ENCODE measurements at regions not wholly inside any gene's neighbourhood (a gene's known extent, or its start where the extent isn't known, plus 50 kb on each side); places are given as distances from the start of the nearest gene placed in this dataset.

DNA sequence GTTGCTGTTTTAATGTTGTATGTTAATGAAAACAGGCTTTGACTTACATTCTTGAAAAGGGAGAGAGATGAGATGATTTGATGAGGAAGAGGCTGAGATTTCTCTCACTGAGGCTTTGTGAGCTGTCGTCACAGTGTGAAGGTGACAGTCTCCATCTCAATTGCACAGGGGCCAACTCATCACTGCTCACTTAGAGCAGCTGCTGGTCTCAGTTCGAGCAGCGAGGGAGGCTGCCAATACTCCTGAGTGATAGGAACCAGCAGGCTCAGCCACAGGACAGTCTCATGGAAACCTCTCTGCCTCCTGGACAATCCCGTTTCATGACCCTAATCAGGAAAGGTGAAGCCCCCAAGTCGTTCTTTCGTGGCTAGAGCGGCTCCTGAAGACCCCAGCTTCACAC, 170.7 kb upstream of the SOX11 start:
- TF ChIP-seq, protein P1, sequence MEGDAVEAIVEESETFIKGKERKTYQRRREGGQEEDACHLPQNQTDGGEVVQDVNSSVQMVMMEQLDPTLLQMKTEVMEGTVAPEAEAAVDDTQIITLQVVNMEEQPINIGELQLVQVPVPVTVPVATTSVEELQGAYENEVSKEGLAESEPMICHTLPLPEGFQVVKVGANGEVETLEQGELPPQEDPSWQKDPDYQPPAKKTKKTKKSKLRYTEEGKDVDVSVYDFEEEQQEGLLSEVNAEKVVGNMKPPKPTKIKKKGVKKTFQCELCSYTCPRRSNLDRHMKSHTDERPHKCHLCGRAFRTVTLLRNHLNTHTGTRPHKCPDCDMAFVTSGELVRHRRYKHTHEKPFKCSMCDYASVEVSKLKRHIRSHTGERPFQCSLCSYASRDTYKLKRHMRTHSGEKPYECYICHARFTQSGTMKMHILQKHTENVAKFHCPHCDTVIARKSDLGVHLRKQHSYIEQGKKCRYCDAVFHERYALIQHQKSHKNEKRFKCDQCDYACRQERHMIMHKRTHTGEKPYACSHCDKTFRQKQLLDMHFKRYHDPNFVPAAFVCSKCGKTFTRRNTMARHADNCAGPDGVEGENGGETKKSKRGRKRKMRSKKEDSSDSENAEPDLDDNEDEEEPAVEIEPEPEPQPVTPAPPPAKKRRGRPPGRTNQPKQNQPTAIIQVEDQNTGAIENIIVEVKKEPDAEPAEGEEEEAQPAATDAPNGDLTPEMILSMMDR (IDR thresholded peaks at IDR 0.05), result no peak
- no peak for TF ChIP-seq POLR2A (IDR thresholded peaks at IDR 0.05)
- DNase-seq (ENCODE audit: low spot score in 2 of 2), result no peak
- intact Hi-C loops (cut with DNase I; ENCODE audit: low total_unique reads), result no loop called here
- no peak overlapping the region for H3K4me3 ChIP-seq (ENCODE audit: low read depth, poor library complexity, severe bottlenecking)
- WGBS, 2 donors, result 73 to 75% methylated on average over 7 of the region's 7 CpGs

DNA sequence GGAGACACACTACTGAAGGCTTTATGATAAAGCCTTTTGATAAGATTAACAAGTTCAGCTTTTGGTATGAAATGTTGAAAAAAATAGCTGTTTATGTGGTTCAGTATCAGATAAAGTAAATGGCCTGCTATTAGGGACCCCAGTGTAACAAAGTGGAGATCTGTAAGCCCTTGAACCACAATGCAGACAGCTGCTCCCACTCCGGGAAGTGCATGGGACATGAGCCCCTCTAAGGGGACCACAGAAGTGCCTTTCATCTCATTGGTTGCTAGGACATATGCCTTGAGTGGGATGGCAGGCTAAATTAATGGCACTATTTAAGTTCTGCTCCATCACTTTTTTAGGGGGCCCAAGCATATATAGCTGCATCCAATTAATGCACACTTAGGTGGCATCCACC, 167.6 kb upstream of the SOX11 start:
- H3K4me3 ChIP-seq (ENCODE audit: low read depth, poor library complexity, severe bottlenecking), result no peak overlapping the region
- TF ChIP-seq, protein P1 (IDR thresholded peaks at IDR 0.05), result no peak
- no peak for TF ChIP-seq POLR2A (IDR thresholded peaks at IDR 0.05)
- DNase-seq (ENCODE audit: low spot score in 2 of 2), result no peak
- WGBS, 2 donors, result 83 to 86% methylated on average over 1 of the region's 1 CpG
- intact Hi-C loops (cut with DNase I; ENCODE audit: low total_unique reads), result no loop called here

DNA sequence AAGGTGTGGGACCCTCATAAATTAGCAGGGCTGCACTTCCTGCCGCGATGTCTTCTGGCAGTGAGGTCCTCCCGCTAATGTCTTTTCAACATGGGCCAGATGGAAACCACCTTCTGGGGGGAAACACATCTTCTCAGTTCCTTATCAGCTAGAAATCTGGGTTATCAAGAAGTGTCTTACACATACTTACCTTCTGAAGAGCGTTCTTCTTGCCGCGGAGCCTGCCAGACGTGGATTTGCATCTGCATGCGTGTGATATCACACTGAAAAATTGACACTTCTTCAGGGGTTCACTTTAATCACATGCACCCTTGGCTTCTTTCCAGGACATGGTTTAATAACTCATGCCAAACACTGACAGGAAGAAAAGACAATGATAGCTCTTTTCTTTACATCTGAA, 163.5 kb upstream of the SOX11 start:
- DNase-seq (ENCODE audit: low spot score in 2 of 2), result no peak
- H3K4me3 ChIP-seq (ENCODE audit: low read depth, poor library complexity, severe bottlenecking), result no peak overlapping the region
- intact Hi-C loops (cut with DNase I; ENCODE audit: low total_unique reads), result no loop called here
- TF ChIP-seq, protein P1 (IDR thresholded peaks at IDR 0.05), result no peak
- TF ChIP-seq POLR2A (IDR thresholded peaks at IDR 0.05), result no peak
- 31 to 47% methylated on average over 8 of the region's 8 CpGs for WGBS, 2 donors

DNA sequence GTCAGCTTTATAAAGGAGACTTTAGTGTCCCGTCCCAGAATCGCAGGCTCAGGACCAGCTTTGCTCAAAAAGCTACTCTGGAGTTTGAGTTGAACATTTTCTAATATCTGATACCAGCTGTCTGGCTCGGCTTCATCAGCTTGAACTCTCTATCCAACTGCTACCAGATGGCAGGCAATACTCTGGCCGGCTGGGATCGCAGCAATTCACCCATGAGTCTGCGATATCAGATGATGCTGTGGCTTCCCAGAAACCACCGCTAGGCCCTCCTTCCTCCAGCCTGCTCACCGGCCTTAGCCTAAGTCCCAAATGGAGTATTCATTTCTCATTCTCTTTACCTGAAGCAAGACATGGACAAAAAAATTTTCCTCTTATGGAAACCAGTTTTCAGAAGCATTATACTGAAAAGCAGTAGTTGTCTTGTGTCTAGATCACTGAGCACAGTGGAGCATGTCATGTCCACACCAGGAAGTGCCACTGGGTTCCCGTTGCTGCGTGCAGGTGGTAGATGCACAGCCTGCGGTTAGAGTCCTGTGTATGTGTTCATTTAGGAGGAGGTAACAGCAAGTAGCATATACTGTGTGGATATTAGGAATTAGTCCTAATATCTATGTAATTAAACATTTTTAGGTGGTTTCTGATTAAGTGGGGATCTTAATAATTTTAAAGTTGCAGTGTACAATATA, 162.0 kb upstream of the SOX11 start:
- intact Hi-C loops (cut with DNase I; ENCODE audit: low total_unique reads), result no loop called here
- TF ChIP-seq, protein P1 (IDR thresholded peaks at IDR 0.05), result no peak
- H3K4me3 ChIP-seq (ENCODE audit: low read depth, poor library complexity, severe bottlenecking), result no peak overlapping the region
- WGBS, 2 donors, result 72 to 79% methylated on average over 11 of the region's 11 CpGs
- no peak for DNase-seq (ENCODE audit: low spot score in 2 of 2)

DNA sequence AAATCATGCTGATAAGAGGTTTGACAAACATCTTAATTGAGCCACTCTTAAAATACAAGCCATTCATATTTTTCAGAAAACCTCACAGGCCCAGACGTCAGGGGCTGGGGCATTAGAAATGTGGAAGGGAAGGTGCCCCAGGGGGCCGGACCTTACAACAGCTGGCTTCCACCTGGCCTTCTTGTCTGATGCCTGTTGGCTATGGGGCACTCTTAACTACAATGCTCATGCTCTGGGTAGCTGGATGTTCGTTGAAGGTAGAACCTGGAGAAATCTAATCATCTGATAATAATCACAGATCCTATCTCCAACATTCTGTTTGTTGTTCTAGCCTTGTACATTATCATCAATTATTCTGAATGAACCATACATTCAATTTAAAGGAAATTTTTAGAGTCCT, 156.9 kb upstream of the SOX11 start:
- no peak overlapping the region for H3K4me3 ChIP-seq (ENCODE audit: low read depth, poor library complexity, severe bottlenecking)
- intact Hi-C loops (cut with DNase I; ENCODE audit: low total_unique reads), result no loop called here
- TF ChIP-seq POLR2A (IDR thresholded peaks at IDR 0.05), result no peak
- TF ChIP-seq, protein P1 (IDR thresholded peaks at IDR 0.05), result no peak
- WGBS, 2 donors, result 62 to 68% methylated on average over 3 of the region's 3 CpGs
- no peak for DNase-seq (ENCODE audit: low spot score in 2 of 2)

DNA sequence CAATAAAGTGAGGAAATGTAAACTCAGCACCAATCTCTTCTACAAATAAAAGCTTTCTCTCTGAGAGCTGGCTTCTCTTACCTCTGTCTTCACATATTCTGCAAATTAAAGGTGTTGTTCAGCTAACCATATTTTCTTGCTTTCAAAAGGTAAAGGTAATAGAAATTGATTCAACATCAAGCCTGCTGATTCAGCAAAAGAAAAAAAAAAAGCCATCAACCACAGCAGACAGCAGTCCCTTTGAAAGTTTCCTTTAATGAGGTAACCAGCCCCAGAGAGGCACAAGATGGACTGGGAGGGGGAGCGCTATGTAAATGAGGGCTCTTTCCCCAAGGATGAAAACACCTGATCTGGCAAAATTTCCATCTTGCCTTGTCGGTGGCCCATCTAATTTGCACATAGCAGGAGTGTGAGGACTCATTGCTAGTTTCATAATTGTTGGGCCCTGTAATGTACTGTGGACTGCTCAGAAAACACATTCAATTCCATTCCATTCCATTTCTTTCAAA, 154.9 kb upstream of the SOX11 start:
- intact Hi-C loops (cut with DNase I; ENCODE audit: low total_unique reads), result no loop called here
- no peak for TF ChIP-seq POLR2A (IDR thresholded peaks at IDR 0.05)
- TF ChIP-seq, protein P1 (IDR thresholded peaks at IDR 0.05), result no peak
- no peak for DNase-seq (ENCODE audit: low spot score in 2 of 2)
- no peak overlapping the region for H3K4me3 ChIP-seq (ENCODE audit: low read depth, poor library complexity, severe bottlenecking)
- WGBS, 2 donors, result 77 to 80% methylated on average over 2 of the region's 2 CpGs

All from lower leg skin (tissue), 4 donors.